Non-pigmented ciliary epithelial cell (primary cell): ENCODE measurements at regions not wholly inside any gene's neighbourhood (a gene's known extent, or its start where the extent isn't known, plus 50 kb on each side); places are given as distances from the start of the nearest gene placed in this dataset.
A peak's percentile ranks its signal among the peaks of the same experiment; 100 is the strongest.

Source experiments
- DNase-seq: peaks from one replicate; pipeline ENCODE4 v3.0.0-alpha.2; 2010; ENCODE audit warnings: low read depth

- DNase-seq: no peak
Observed at GRCh38 chr11:32002311-32002710, 88.6 kb upstream of the RCN1 start.

GRCh38 chr11:31997955-31998354, 92.9 kb upstream of the RCN1 start:
- no peak for DNase-seq

GRCh38 chr11:31996159-31996881, 94.6 kb upstream of the RCN1 start:
- no peak for DNase-seq

- no peak for DNase-seq
Observed at GRCh38 chr11:31995525-31996094, 95.3 kb upstream of the RCN1 start.

GRCh38 chr11:31995032-31995431, 95.8 kb upstream of the RCN1 start:
- no peak for DNase-seq

GRCh38 chr11:31987118-31988005, 103.5 kb upstream of the RCN1 start:
- DNase-seq: no peak

GRCh38 chr11:31986201-31986889, 104.5 kb upstream of the RCN1 start:
- no peak for DNase-seq

GRCh38 chr11:31981457-31981856, 109.4 kb upstream of the RCN1 start:
- no peak for DNase-seq

GRCh38 chr11:31977343-31977742, 113.5 kb upstream of the RCN1 start:
- DNase-seq: no peak

- peak; percentile 52 for DNase-seq
Observed at GRCh38 chr11:31974366-31975136, 116.3 kb upstream of the RCN1 start.

- DNase-seq: no peak
Observed at GRCh38 chr11:31973172-31973571, 117.7 kb upstream of the RCN1 start.

GRCh38 chr11:31972623-31973022, 118.3 kb upstream of the RCN1 start:
- DNase-seq: no peak

- no peak for DNase-seq
Observed at GRCh38 chr11:31969359-31969702, 121.5 kb upstream of the RCN1 start.

GRCh38 chr11:31968461-31969358, 122.2 kb upstream of the RCN1 start:
- peak; percentile 58 for DNase-seq

GRCh38 chr11:31967404-31968130, 123.3 kb upstream of the RCN1 start:
- no peak for DNase-seq

GRCh38 chr11:31966846-31967245, 124.0 kb upstream of the RCN1 start:
- DNase-seq: no peak

GRCh38 chr11:31964181-31964580, 126.7 kb upstream of the RCN1 start:
- DNase-seq: no peak

- no peak for DNase-seq
Observed at GRCh38 chr11:31960126-31960525, 130.7 kb upstream of the RCN1 start.

GRCh38 chr11:31959716-31960115, 131.2 kb upstream of the RCN1 start:
- no peak for DNase-seq
